ENCODE measurements at regions not wholly inside any gene's neighbourhood (a gene's known extent, or its start where the extent isn't known, plus 50 kb on each side); places are given as distances from the start of the nearest gene placed in this dataset.

GRCh38 chr3:163766112-163766511, 1312.2 kb downstream of the SI start:
- Histone ChIP-seq H3K9me1 (replicated peaks; ENCODE audit: control insufficient read depth, extremely low read depth, insufficient read depth, low read length) (no peaks in the 10 kb centered on the region), H3K4me1 (ENCODE audit: control insufficient read depth, extremely low read depth, insufficient read depth, low read length) (no peaks in the 10 kb centered on the region), H3K27me3 (ENCODE audit: control insufficient read depth in 2 of 2, insufficient read depth in 2 of 2, low read length in 2 of 2) (no peaks in the 10 kb centered on the region), H3K27ac (ENCODE audit: insufficient read depth, low read depth, low read length) (no peak overlapping the region), H3K4me2 (ENCODE audit: insufficient read depth, low read length) (no peak overlapping the region), H3K36me3 (ENCODE audit: control insufficient read depth in 2 of 2, extremely low read depth in 1 of 2, insufficient read depth in 2 of 2, low read length in 2 of 2) (no peaks in the 10 kb centered on the region), H3K9ac (replicated peaks; ENCODE audit: extremely low read depth, insufficient read depth, low read length) (no peak overlapping the region), H2AFZ (ENCODE audit: low read depth, low read length) (no peak overlapping the region), H3K9me3 (replicated peaks; ENCODE audit: control insufficient read depth, insufficient read depth, low read length) (peaks cover 1% of the 10 kb centered on the region), H3K79me2 (ENCODE audit: control insufficient read depth, insufficient read depth, low read length) (no peaks in the 10 kb centered on the region), H4K20me1 (replicated peaks; ENCODE audit: control insufficient read depth, extremely low read depth, insufficient read depth, low read length) (no peaks in the 10 kb centered on the region), H3K4me3 (replicated peaks in 1 of 3; ENCODE audit: insufficient read depth in 1 of 3, low read depth in 1 of 3, low read length in 3 of 3) (no peak overlapping the region)
- CTCF ChIA-PET, result no interaction called here
- BruUV-seq (replicated peaks), result no TSS peak
- TF ChIP-seq POLR2AphosphoS5 (IDR thresholded peaks at IDR 0.05; ENCODE audit: insufficient read depth, low read depth, low read length), result no peak
- no peak for TF ChIP-seq EZH2 (IDR thresholded peaks at IDR 0.05; ENCODE audit: borderline replicate concordance, low read depth, low read length, severe bottlenecking)
- TF ChIP-seq FOS (IDR thresholded peaks at IDR 0.05; ENCODE audit: borderline replicate concordance, insufficient read depth, low read length), result no peak
- no peak for TF ChIP-seq MAX (IDR thresholded peaks at IDR 0.05; ENCODE audit: insufficient read depth, insufficient read length)
- TF ChIP-seq, protein P1, sequence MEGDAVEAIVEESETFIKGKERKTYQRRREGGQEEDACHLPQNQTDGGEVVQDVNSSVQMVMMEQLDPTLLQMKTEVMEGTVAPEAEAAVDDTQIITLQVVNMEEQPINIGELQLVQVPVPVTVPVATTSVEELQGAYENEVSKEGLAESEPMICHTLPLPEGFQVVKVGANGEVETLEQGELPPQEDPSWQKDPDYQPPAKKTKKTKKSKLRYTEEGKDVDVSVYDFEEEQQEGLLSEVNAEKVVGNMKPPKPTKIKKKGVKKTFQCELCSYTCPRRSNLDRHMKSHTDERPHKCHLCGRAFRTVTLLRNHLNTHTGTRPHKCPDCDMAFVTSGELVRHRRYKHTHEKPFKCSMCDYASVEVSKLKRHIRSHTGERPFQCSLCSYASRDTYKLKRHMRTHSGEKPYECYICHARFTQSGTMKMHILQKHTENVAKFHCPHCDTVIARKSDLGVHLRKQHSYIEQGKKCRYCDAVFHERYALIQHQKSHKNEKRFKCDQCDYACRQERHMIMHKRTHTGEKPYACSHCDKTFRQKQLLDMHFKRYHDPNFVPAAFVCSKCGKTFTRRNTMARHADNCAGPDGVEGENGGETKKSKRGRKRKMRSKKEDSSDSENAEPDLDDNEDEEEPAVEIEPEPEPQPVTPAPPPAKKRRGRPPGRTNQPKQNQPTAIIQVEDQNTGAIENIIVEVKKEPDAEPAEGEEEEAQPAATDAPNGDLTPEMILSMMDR (IDR thresholded peaks at IDR 0.05; ENCODE audit: extremely low read depth in 1 of 2, insufficient read depth in 1 of 2, low read depth in 1 of 2, low read length in 2 of 2), result no peak
- TF ChIP-seq MYC (IDR thresholded peaks at IDR 0.05; ENCODE audit: low read depth, low read length), result no peak
- no peak for TF ChIP-seq POLR2A (IDR thresholded peaks at IDR 0.05; ENCODE audit: low read depth, low read length)
- no peak for TF ChIP-seq GATA2 (IDR thresholded peaks at IDR 0.05; ENCODE audit: insufficient read depth, insufficient read length, low read depth, low read length)
- no peak for TF ChIP-seq JUN (IDR thresholded peaks at IDR 0.05; ENCODE audit: borderline replicate concordance, insufficient read depth, insufficient read length, low read depth)
- POLR2A ChIA-PET, result no interaction called here
- DNase-seq (ENCODE audit: low read depth, low spot score) (no peak), FAIRE-seq (no peak)
- dilution Hi-C loops (cut with MboI; ENCODE audit: extremely low pct_ligation_motif_present, low sequenced_read_pairs), result no loop called here
- intact Hi-C loops (cut with micrococcal nuclease), result no loop called here

All from endothelial cell of umbilical vein (primary cell).